ENCODE measurements at regions not wholly inside any gene's neighbourhood (a gene's known extent, or its start where the extent isn't known, plus 50 kb on each side); places are given as distances from the start of the nearest gene placed in this dataset.

GRCh38 chr7:13524076-13524475, 465.4 kb downstream of the ETV1 start:
- H3K27ac ChIP-seq = no peak overlapping the region
- no peak for TF ChIP-seq CTCF (conservative IDR thresholded peaks at IDR 0.05; ENCODE audit: low read depth)
- ChIA-PET CTCF (interaction anchor here (0.7 kb wide), 2 partner anchors 730 to 1527 kb away, joined by 4 to 5 read pairs; no protein-coding TSS in a partner anchor), POLR2A (ENCODE audit: low non-redundant PET) (no interaction called here)
- no peak for DNase-seq (ENCODE audit: low spot score)

- no peak overlapping the region for H3K27ac ChIP-seq
- ChIA-PET POLR2A (ENCODE audit: low non-redundant PET) (no interaction called here), CTCF (interaction anchor here (0.5 kb wide), 1 partner anchor 1032 kb away, joined by 3 read pairs; no protein-coding TSS in a partner anchor)
- TF ChIP-seq CTCF (conservative IDR thresholded peaks at IDR 0.05; ENCODE audit: low read depth) = no peak
- no peak for DNase-seq (ENCODE audit: low spot score)
These were observed 457.3 kb downstream of the ETV1 start for GRCh38 chr7:13532028-13532753.

GRCh38 chr7:13538669-13539068, 450.8 kb downstream of the ETV1 start:
- ChIA-PET CTCF (no interaction called here), POLR2A (ENCODE audit: low non-redundant PET) (no interaction called here)
- no peak for DNase-seq (ENCODE audit: low spot score)
- TF ChIP-seq CTCF (conservative IDR thresholded peaks at IDR 0.05; ENCODE audit: low read depth) = no peak
- H3K27ac ChIP-seq = no peak overlapping the region

GRCh38 chr7:13540429-13540828, 449.0 kb downstream of the ETV1 start:
- no peak for DNase-seq (ENCODE audit: low spot score)
- H3K27ac ChIP-seq = no peak overlapping the region
- TF ChIP-seq CTCF (conservative IDR thresholded peaks at IDR 0.05; ENCODE audit: low read depth) = no peak
- POLR2A ChIA-PET (ENCODE audit: low non-redundant PET) = no interaction called here
- CTCF ChIA-PET = interaction anchor here (0.6 kb wide), 1 partner anchor 909 kb away, joined by 3 read pairs; no protein-coding TSS in a partner anchor

GRCh38 chr7:13541326-13541725, 448.1 kb downstream of the ETV1 start:
- CTCF ChIA-PET = no interaction called here
- TF ChIP-seq CTCF (conservative IDR thresholded peaks at IDR 0.05; ENCODE audit: low read depth) = no peak
- DNase-seq (ENCODE audit: low spot score) = no peak
- POLR2A ChIA-PET (ENCODE audit: low non-redundant PET) = no interaction called here
- no peak overlapping the region for H3K27ac ChIP-seq

- no peak for DNase-seq (ENCODE audit: low spot score)
- ChIA-PET CTCF (no interaction called here), POLR2A (ENCODE audit: low non-redundant PET) (no interaction called here)
- TF ChIP-seq CTCF (conservative IDR thresholded peaks at IDR 0.05; ENCODE audit: low read depth) = no peak
- no peak overlapping the region for H3K27ac ChIP-seq
These were observed 447.0 kb downstream of the ETV1 start for GRCh38 chr7:13542451-13542850.

Measured in RWPE1 (cell line).